GM12878 (cell line): ENCODE measurements at regions not wholly inside any gene's neighbourhood (a gene's known extent, or its start where the extent isn't known, plus 50 kb on each side); places are given as distances from the start of the nearest gene placed in this dataset.

Experiments used
- ATAC-seq: fragments of 200-7000 bp; cut with Tn5 transposase; 3 replicates; pipeline ENCODE4 v1.9.1; 2020; ENCODE audit warnings: mild to moderate bottlenecking, moderate library complexity
- BruUV-seq: library from RNA; stranded (reverse); fragments of 400-500 nt; replicated peaks from 2 replicates; lab custom pipeline; 2021; lab: Mats Ljungman, UMichigan
- CTCF ChIA-PET: fragments of 300-600 bp; sonication (Branson Sonifier 250); formaldehyde crosslinking; extraction: SDS; loops from one replicate; lab custom pipeline; 2021; ENCODE audit warnings: inconsistent platforms; lab: Yijun Ruan, JAX
- POLR2A ChIA-PET: fragments of 350-600 bp; formaldehyde crosslinking; extraction: SDS; loops from one replicate; lab custom pipeline; 2021; ENCODE audit warnings: inconsistent platforms; lab: Charles Lee
- RAD21 ChIA-PET: fragments of 300-600 bp; sonication (Branson Sonifier 250); formaldehyde crosslinking; loops from one replicate; lab custom pipeline; 2023; ENCODE audit warnings: antibody characterized with exemption; ENCODE audit not compliant: unreplicated experiment; lab: Charles Lee
- SMC1A ChIA-PET: fragments of 300-600 bp; sonication (Branson Sonifier 250); formaldehyde crosslinking; loops from one replicate; lab custom pipeline; 2023; ENCODE audit not compliant: unreplicated experiment, uncharacterized antibody; lab: Charles Lee
- DNase-seq: peaks from one replicate; pipeline ENCODE4 v3.0.0-alpha.2; 2011; ENCODE audit warnings: low read depth, low spot score
- FAIRE-seq: peaks from 3 replicates; lab custom pipeline; 2011; peaks lifted over from hg19 to GRCh38; lab: Jason Lieb, UNC
- H2AFZ ChIP-seq: 2 replicates; pipeline ENCODE4 v1.6.0; 2011; ENCODE audit warnings: low read depth, low read length, control low read depth; ENCODE audit not compliant: control insufficient read depth
- H3K27ac ChIP-seq: 2 replicates; pipeline ENCODE4 v1.5.1; 2011; ENCODE audit warnings: control low read depth; ENCODE audit not compliant: control insufficient read depth, insufficient read depth
- H3K27me3 ChIP-seq, 2 experiments: replicated peaks in 1 of 2; 2 replicates each; pipeline versions ENCODE4 v1.6.0 to v1.6.1; 2011; ENCODE audit warnings: low read length in 1 of 2; ENCODE audit not compliant: control insufficient read depth in 2 of 2, insufficient read depth in 2 of 2
- H3K36me3 ChIP-seq, 2 experiments: 2 replicates each; pipeline ENCODE4 v1.5.1; 2011; ENCODE audit warnings: low read length in 1 of 2; ENCODE audit not compliant: control insufficient read depth in 2 of 2, insufficient read depth in 2 of 2
- H3K4me1 ChIP-seq: 2 replicates; pipeline ENCODE4 v1.6.1; 2011; ENCODE audit warnings: mild to moderate bottlenecking, low read length, moderate library complexity, mixed read lengths; ENCODE audit not compliant: control insufficient read depth, insufficient read depth
- H3K4me2 ChIP-seq: 2 replicates; pipeline ENCODE4 v1.6.0; 2011; ENCODE audit warnings: control low read depth; ENCODE audit not compliant: control insufficient read depth, insufficient read depth
- H3K4me3 ChIP-seq: fragments of 200-600 bp; sonication (generic); 2 replicates; pipeline ENCODE4 v1.5.1; 2016
- H3K79me2 ChIP-seq: 2 replicates; pipeline ENCODE4 v1.6.0; 2011; ENCODE audit warnings: low read length; ENCODE audit not compliant: control insufficient read depth, insufficient read depth
- H3K9ac ChIP-seq: 2 replicates; pipeline ENCODE4 v1.8.0; 2011; ENCODE audit warnings: low read length, control low read depth, mixed read lengths; ENCODE audit not compliant: control insufficient read depth, insufficient read depth
- H3K9me3 ChIP-seq: replicated peaks from 3 replicates; pipeline ENCODE4 v1.5.1; 2011; ENCODE audit warnings: mild to moderate bottlenecking, low read length; ENCODE audit not compliant: control insufficient read depth, insufficient read depth
- H4K20me1 ChIP-seq: 2 replicates; pipeline ENCODE4 v1.6.0; 2011; ENCODE audit not compliant: control insufficient read depth, insufficient read depth
- CHD4 ChIP-seq: fragments of 200-600 bp; sonication (generic); IDR thresholded peaks from 2 replicates; pipeline ENCODE4 v1.6.1; 2016; ENCODE audit warnings: mild to moderate bottlenecking
- LARP7 ChIP-seq: fragments of 450-650 bp; IDR thresholded peaks from 2 replicates; pipeline ENCODE4 v1.6.1; 2017; ENCODE audit warnings: mild to moderate bottlenecking
- MYB ChIP-seq: fragments of 150-350 bp; IDR thresholded peaks from 2 replicates; pipeline ENCODE4 v1.6.1; 2014; ENCODE audit warnings: mild to moderate bottlenecking, low read depth, low read length, borderline replicate concordance
- NR2C1 ChIP-seq: fragments of 450-650 bp; IDR thresholded peaks from 2 replicates; pipeline ENCODE4 v1.6.1; 2017; ENCODE audit warnings: antibody characterized with exemption, mild to moderate bottlenecking, moderate library complexity
- NR2F1 ChIP-seq: fragments of 450-650 bp; conservative IDR thresholded peaks from 2 replicates; pipeline ENCODE4 v1.6.1; 2017; ENCODE audit warnings: mild to moderate bottlenecking
- NRF1 ChIP-seq: conservative IDR thresholded peaks from 2 replicates; pipeline ENCODE4 v1.6.1; 2011; ENCODE audit warnings: mild to moderate bottlenecking, low read depth, low read length, improper control_type of control experiment
- RAD51 ChIP-seq: fragments of 450-650 bp; IDR thresholded peaks from 2 replicates; pipeline ENCODE4 v1.6.1; 2016; ENCODE audit warnings: moderate library complexity, mild to moderate bottlenecking, inconsistent platforms
- SPI1 ChIP-seq: IDR thresholded peaks from 2 replicates; pipeline ENCODE4 v1.6.1; 2011; ENCODE audit warnings: low read depth, mild to moderate bottlenecking, low read length, moderate library complexity, borderline replicate concordance; ENCODE audit not compliant: insufficient read depth
- TCF7 ChIP-seq: IDR thresholded peaks from 2 replicates; pipeline ENCODE4 v1.6.1; 2014; ENCODE audit warnings: antibody characterized with exemption, borderline replicate concordance
- ZNF384 ChIP-seq: IDR thresholded peaks from 2 replicates; pipeline ENCODE4 v1.6.1; 2012; ENCODE audit warnings: low read depth, mild to moderate bottlenecking, low read length, improper control_type of control experiment, borderline replicate concordance
- WGBS: methylation state at CpG from one replicate; pipeline ENCODE4 v1.1.6; 2016; ENCODE audit warnings: low lambda C conversion rate; ENCODE audit not compliant: insufficient replicate concordance, insufficient coverage; ENCODE audit errors: missing lambda C conversion rate; 5-methylcytosine and 5-hydroxymethylcytosine counted together
- in situ Hi-C: fragments of 300-500 bp; cut with MboI; formaldehyde crosslinking; loops from 9 replicates; pipeline ENCODE4 v1.14.3; 2018; ENCODE audit warnings: mixed read lengths
- intact Hi-C: fragments of 100-400 bp; cut with micrococcal nuclease; formaldehyde crosslinking; loops from one replicate; pipeline ENCODE4 v1.14.2; 2022; ENCODE audit not compliant: unreplicated experiment
- TF ChIP-seq, protein P1 (sequence below): fragments of 450-650 bp; IDR thresholded peaks from 2 replicates; pipeline ENCODE4 v1.6.1; 2017; ENCODE audit warnings: borderline replicate concordance
- TF ChIP-seq, protein P2 (sequence below): fragments of 450-650 bp; IDR thresholded peaks from 2 replicates; pipeline ENCODE4 v1.6.1; 2016; ENCODE audit warnings: mild to moderate bottlenecking
- TF ChIP-seq, protein P3 (sequence below): fragments of 450-650 bp; formaldehyde crosslinking; IDR thresholded peaks from 2 replicates; pipeline ENCODE4 v1.5.0; 2022; ENCODE audit warnings: mild to moderate bottlenecking, missing genetic modification characterization

DNA sequence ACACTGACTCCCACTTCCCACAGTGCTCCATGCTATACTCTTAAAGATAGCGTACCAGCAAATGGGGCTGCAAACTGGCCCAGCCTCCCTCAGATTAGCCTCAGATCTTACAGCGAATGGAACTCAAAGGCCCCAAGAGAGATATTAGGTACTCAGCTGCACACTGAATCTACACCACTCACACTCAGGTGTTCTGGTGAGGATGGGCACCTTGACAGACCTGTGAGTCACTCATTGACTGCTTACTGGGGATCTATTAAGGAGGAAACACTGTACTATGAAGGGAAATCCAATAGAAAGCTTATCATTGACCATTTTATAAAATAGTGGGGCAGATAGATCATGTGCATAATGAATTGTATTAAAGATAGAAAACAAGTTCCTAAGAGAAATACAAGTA lies 164.3 kb upstream of the ATP1B1 start:
- Histone ChIP-seq H4K20me1 (no peaks in the 10 kb centered on the region), H3K79me2 (no peaks in the 10 kb centered on the region), H2AFZ (no peak overlapping the region), H3K9ac (no peak overlapping the region), H3K4me3 (no peak overlapping the region), H3K4me1 (no peaks in the 10 kb centered on the region), H3K4me2 (no peak overlapping the region), H3K9me3 (no peaks in the 10 kb centered on the region), H3K27ac (no peak overlapping the region), H3K27me3 (no peaks in the 10 kb centered on the region), H3K36me3 (no peaks in the 10 kb centered on the region)
- DNase-seq, result no peak
- ChIA-PET RAD21 (interaction anchor here (1.1 kb wide), 1 partner anchor 175 kb away, joined by 3 read pairs; no protein-coding TSS in a partner anchor), SMC1A (interaction anchor here (1.1 to 1.7 kb wide), 9 partner anchors 9 to 194 kb away, joined by 3 to 7 read pairs (median 4); no protein-coding TSS in a partner anchor), POLR2A (no interaction called here), CTCF (interaction anchor here (1.0 to 2.2 kb wide), 3 partner anchors 18 to 169 kb away, joined by 3 to 7 read pairs (median 3); no protein-coding TSS in a partner anchor)
- no peak for TF ChIP-seq NR2F1
- no peak for TF ChIP-seq LARP7
- TF ChIP-seq ZNF384, result no peak
- TF ChIP-seq CHD4, result no peak
- no peak for TF ChIP-seq MYB
- TF ChIP-seq, protein P1, sequence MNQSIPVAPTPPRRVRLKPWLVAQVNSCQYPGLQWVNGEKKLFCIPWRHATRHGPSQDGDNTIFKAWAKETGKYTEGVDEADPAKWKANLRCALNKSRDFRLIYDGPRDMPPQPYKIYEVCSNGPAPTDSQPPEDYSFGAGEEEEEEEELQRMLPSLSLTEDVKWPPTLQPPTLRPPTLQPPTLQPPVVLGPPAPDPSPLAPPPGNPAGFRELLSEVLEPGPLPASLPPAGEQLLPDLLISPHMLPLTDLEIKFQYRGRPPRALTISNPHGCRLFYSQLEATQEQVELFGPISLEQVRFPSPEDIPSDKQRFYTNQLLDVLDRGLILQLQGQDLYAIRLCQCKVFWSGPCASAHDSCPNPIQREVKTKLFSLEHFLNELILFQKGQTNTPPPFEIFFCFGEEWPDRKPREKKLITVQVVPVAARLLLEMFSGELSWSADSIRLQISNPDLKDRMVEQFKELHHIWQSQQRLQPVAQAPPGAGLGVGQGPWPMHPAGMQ, result no peak
- TF ChIP-seq TCF7, result no peak
- TF ChIP-seq, protein P2, sequence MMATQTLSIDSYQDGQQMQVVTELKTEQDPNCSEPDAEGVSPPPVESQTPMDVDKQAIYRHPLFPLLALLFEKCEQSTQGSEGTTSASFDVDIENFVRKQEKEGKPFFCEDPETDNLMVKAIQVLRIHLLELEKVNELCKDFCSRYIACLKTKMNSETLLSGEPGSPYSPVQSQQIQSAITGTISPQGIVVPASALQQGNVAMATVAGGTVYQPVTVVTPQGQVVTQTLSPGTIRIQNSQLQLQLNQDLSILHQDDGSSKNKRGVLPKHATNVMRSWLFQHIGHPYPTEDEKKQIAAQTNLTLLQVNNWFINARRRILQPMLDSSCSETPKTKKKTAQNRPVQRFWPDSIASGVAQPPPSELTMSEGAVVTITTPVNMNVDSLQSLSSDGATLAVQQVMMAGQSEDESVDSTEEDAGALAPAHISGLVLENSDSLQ, result no peak
- no peak for TF ChIP-seq NRF1
- no peak for TF ChIP-seq RAD51
- no peak for TF ChIP-seq NR2C1
- TF ChIP-seq, protein P3, sequence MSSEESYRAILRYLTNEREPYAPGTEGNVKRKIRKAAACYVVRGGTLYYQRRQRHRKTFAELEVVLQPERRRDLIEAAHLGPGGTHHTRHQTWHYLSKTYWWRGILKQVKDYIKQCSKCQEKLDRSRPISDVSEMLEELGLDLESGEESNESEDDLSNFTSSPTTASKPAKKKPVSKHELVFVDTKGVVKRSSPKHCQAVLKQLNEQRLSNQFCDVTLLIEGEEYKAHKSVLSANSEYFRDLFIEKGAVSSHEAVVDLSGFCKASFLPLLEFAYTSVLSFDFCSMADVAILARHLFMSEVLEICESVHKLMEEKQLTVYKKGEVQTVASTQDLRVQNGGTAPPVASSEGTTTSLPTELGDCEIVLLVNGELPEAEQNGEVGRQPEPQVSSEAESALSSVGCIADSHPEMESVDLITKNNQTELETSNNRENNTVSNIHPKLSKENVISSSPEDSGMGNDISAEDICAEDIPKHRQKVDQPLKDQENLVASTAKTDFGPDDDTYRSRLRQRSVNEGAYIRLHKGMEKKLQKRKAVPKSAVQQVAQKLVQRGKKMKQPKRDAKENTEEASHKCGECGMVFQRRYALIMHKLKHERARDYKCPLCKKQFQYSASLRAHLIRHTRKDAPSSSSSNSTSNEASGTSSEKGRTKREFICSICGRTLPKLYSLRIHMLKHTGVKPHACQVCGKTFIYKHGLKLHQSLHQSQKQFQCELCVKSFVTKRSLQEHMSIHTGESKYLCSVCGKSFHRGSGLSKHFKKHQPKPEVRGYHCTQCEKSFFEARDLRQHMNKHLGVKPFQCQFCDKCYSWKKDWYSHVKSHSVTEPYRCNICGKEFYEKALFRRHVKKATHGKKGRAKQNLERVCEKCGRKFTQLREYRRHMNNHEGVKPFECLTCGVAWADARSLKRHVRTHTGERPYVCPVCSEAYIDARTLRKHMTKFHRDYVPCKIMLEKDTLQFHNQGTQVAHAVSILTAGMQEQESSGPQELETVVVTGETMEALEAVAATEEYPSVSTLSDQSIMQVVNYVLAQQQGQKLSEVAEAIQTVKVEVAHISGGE, result no peak
- no peak for TF ChIP-seq SPI1
- BruUV-seq, result no TSS peak
- in situ Hi-C loops, result no loop called here
- WGBS, result 31% methylated on average over 2 of the region's 2 CpGs
- no peak for ATAC-seq
- no peak for FAIRE-seq
- intact Hi-C loops, result no loop called here
